ENCODE measurements at regions not wholly inside any gene's neighbourhood (a gene's known extent, or its start where the extent isn't known, plus 50 kb on each side); places are given as distances from the start of the nearest gene placed in this dataset.

DNA sequence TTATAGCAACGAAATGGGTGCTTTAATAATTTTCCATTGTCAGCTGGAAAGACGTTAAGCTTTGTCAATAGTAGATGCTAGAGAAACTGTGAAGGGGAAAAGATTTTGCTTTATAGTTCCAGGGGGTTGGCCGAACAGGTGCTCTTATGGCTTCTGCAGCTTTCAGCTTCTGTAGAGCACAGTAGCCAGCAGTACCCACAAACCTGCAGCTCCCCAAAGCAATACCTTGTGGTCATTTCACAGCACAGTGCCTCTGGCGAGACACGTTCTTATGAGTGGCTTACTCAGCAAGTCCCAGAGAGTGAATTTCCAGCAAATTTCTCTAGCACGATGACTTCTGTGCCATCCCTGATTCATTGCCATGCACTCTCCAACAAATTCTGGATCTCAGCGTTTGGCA lies 416.3 kb upstream of the ATP2B1 start:
- DNase-seq = no peak

DNA sequence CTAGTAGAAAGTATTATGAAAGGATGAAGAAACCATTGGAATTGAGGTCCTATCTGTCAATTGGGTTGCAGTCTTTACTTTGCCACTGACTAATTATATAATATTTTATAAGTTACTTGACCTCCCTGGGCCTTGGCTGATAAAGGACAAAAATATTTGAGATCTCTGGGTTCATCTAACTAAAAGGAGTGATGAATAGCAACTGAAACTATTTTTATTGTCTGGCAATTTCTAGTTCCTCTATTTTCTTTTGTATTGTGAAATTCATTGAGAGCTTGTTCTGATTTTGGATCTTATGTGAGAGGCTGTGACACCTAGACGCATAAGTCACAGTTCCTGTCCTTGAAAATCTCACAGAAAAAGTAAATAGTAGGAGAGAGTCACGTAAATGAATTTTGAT lies 415.7 kb upstream of the ATP2B1 start:
- intact Hi-C loops (cut with micrococcal nuclease) = no loop called here
- no peak overlapping the region for H3K27ac Mint-ChIP-seq
- peaks cover 25% of the 10 kb centered on the region for H3K9me3 Mint-ChIP-seq
- H3K27me3 Mint-ChIP-seq = peaks cover 6% of the 10 kb centered on the region
- no peak overlapping the region for H3K4me3 Mint-ChIP-seq
- ChIA-PET POLR2A (no interaction called here), CTCF (no interaction called here)
- H3K36me3 Mint-ChIP-seq (ENCODE audit: low read depth) = peaks cover 3% of the 10 kb centered on the region
- DNase-seq (no peak), ATAC-seq (ENCODE audit: low read depth) (no peak)
- TF ChIP-seq, protein P1, sequence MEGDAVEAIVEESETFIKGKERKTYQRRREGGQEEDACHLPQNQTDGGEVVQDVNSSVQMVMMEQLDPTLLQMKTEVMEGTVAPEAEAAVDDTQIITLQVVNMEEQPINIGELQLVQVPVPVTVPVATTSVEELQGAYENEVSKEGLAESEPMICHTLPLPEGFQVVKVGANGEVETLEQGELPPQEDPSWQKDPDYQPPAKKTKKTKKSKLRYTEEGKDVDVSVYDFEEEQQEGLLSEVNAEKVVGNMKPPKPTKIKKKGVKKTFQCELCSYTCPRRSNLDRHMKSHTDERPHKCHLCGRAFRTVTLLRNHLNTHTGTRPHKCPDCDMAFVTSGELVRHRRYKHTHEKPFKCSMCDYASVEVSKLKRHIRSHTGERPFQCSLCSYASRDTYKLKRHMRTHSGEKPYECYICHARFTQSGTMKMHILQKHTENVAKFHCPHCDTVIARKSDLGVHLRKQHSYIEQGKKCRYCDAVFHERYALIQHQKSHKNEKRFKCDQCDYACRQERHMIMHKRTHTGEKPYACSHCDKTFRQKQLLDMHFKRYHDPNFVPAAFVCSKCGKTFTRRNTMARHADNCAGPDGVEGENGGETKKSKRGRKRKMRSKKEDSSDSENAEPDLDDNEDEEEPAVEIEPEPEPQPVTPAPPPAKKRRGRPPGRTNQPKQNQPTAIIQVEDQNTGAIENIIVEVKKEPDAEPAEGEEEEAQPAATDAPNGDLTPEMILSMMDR (IDR thresholded peaks at IDR 0.05) = no peak
- H3K4me1 Mint-ChIP-seq = peaks cover 4% of the 10 kb centered on the region

More for the DNA sequence above, 416.3 kb upstream of the ATP2B1 start:
- Mint-ChIP-seq H3K36me3 (ENCODE audit: low read depth) (peaks cover 2% of the 10 kb centered on the region), H3K4me3 (no peak overlapping the region), H3K27me3 (peaks cover 6% of the 10 kb centered on the region), H3K9me3 (peaks cover 21% of the 10 kb centered on the region), H3K4me1 (peaks cover 6% of the 10 kb centered on the region), H3K27ac (no peak overlapping the region)
- CTCF ChIA-PET = no interaction called here
- intact Hi-C loops (cut with micrococcal nuclease) = no loop called here
- ATAC-seq (ENCODE audit: low read depth) = no peak
- POLR2A ChIA-PET = no interaction called here
- TF ChIP-seq, protein P1 (IDR thresholded peaks at IDR 0.05) = no peak

DNA sequence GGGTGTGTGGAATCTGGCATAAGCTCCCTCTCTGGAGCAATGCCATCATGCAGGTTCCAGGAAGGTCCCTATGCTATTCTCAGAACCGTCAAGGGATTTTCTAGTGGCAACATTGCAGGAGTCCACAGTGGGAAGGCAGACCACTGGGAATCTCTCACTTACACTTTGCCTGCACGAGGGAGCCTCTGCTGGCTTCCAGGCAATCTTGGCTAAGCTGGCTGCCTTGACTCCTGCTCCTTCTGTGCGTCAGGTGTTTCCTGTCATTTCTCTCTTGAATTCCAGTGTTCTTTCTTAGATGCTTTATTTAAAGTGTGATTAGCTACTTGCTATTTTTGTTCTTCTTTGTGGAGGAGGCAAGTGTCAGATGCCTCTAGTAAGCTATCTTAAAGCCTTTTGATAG lies 414.0 kb upstream of the ATP2B1 start:
- Mint-ChIP-seq H3K36me3 (ENCODE audit: low read depth) (peaks cover 4% of the 10 kb centered on the region), H3K4me3 (no peak overlapping the region), H3K27me3 (peaks cover 5% of the 10 kb centered on the region), H3K4me1 (peaks cover 4% of the 10 kb centered on the region), H3K27ac (no peak overlapping the region), H3K9me3 (peaks cover 34% of the 10 kb centered on the region)
- ATAC-seq (ENCODE audit: low read depth) (no peak), DNase-seq (no peak)
- ChIA-PET CTCF (interaction anchor here (0.7 kb wide), 1 partner anchor 821 kb away, joined by 3 read pairs; no protein-coding TSS in a partner anchor), POLR2A (no interaction called here)
- intact Hi-C loops (cut with micrococcal nuclease) = no loop called here
- TF ChIP-seq, protein P1 (IDR thresholded peaks at IDR 0.05) = no peak

DNA sequence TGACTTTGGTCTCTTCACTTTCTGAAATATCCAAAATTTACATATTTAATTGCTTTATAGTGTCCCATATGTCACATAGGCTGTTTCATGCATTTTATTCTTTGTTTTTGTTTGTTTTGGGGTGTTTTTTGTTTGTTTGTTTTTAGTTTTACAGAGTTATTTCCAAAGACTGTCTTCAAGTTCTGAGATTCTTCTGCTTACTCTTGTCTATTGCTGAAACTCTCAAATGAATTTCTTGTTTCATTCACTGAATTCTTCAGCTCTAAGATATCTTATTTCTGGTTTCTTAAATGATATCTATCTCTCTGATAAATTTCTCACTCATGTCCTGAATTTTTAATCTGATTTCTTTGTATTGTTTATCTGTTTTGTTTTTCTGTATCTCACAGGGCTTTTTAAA lies 412.0 kb upstream of the ATP2B1 start:
- Mint-ChIP-seq H3K4me1 (peaks cover 4% of the 10 kb centered on the region), H3K27ac (no peak overlapping the region), H3K36me3 (ENCODE audit: low read depth) (peaks cover 4% of the 10 kb centered on the region), H3K9me3 (peaks cover 41% of the 10 kb centered on the region), H3K4me3 (no peak overlapping the region), H3K27me3 (peaks cover 4% of the 10 kb centered on the region)
- POLR2A ChIA-PET = no interaction called here
- intact Hi-C loops (cut with micrococcal nuclease) = no loop called here
- ATAC-seq (ENCODE audit: low read depth) (no peak), DNase-seq (no peak)
- CTCF ChIA-PET = no interaction called here
- TF ChIP-seq, protein P1 (IDR thresholded peaks at IDR 0.05) = no peak

DNA sequence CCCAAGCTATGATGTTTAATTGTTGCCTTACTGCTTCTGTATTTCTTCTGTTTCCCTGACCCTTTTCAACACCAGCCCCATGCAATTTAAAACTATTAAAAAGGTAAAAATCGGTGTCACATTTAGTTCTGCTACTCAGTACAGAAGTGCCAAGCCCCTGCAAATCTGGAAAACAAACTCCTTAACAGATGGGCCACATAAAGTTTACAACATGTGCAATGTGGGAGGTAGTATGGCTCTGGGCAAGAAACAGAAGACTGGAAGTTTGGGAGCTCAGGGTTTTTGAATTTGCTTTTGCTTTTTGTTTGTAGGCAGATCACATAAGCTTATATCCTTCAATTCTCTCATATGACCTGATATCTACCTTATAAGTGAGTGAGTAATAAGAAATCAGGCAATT lies 404.0 kb upstream of the ATP2B1 start:
- intact Hi-C loops (cut with micrococcal nuclease) = no loop called here
- Mint-ChIP-seq H3K4me3 (no peak overlapping the region), H3K27ac (no peak overlapping the region), H3K27me3 (no peaks in the 10 kb centered on the region), H3K9me3 (peaks cover 12% of the 10 kb centered on the region), H3K4me1 (no peaks in the 10 kb centered on the region), H3K36me3 (ENCODE audit: low read depth) (no peaks in the 10 kb centered on the region)
- POLR2A ChIA-PET = no interaction called here
- CTCF ChIA-PET = interaction anchor here (1.8 kb wide), 1 partner anchor 10 kb away, joined by 6 read pairs; no protein-coding TSS in a partner anchor
- TF ChIP-seq, protein P1 (IDR thresholded peaks at IDR 0.05) = no peak
- no peak for DNase-seq
- ATAC-seq (ENCODE audit: low read depth) = no peak

Data from activated B cell treated with CpG ODN at 0.5 μM for 24 hours (primary cell).